ENCODE measurements at regions not wholly inside any gene's neighbourhood (a gene's known extent, or its start where the extent isn't known, plus 50 kb on each side); places are given as distances from the start of the nearest gene placed in this dataset.
"Not testable (repeated sequence)": the region's sequence is repeated elsewhere in the genome, so short reads cannot be mapped to it uniquely, and the experiment has no call there.

DNA sequence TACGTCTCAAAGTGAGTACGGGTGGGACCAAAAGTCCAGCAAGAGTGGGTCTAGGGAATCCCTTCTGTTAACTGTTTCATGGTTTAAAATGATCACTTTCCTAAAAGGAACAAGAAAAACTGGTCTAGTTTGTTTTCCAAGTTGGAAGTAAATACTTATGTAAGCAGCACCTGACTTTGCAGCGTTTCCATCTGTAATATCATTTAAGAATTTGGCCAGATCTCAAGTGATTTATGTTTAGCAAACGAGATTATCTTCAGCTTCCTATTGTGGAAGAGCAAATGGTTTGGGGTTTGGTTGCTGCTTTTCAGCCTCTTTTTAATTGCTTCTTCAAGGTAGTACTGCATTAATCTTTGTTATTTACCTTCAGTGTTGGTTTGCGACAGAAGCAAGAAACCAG, 50.4 kb downstream of the FHIP1A start:
- no peak for DNase-seq

DNA sequence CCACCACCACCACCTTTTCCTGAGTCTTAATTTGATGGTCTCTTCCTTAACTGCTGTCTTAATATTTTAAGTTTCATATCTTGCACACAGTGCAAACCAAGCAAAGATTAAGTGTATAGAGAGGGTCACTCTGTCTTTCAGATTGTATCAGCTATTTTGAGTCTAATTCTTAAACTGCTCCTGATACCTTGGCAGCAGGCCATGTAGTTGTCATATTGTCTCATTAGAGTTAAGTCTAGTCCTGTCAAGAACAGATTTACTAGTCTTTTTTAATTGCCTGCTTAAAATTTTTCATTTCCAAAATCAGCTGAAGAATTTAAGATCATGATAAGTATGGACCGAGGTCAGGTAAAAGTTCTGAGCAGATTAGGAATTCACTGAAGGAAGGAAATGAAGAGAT, 51.5 kb downstream of the FHIP1A start:
- DNase-seq: no peak

DNA sequence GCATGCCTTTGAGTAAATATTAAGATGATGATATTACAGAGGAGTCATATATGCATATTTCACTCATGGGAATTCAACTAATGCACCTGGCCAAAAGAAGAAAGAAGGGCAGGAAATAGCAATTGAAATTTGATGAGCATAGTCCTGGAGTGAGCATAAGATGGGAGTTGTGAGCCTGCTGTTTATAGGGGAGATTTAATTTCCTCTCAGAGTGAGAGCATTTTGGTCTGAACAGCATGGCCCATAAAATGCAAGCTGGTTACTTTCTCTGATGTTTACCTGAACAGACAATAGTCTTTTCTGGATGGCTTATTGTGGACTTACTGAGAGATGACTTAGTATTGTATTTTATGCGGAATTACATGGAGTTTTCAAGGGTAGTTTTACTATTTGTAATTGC, 53.6 kb downstream of the FHIP1A start:
- DNase-seq: no peak

DNA sequence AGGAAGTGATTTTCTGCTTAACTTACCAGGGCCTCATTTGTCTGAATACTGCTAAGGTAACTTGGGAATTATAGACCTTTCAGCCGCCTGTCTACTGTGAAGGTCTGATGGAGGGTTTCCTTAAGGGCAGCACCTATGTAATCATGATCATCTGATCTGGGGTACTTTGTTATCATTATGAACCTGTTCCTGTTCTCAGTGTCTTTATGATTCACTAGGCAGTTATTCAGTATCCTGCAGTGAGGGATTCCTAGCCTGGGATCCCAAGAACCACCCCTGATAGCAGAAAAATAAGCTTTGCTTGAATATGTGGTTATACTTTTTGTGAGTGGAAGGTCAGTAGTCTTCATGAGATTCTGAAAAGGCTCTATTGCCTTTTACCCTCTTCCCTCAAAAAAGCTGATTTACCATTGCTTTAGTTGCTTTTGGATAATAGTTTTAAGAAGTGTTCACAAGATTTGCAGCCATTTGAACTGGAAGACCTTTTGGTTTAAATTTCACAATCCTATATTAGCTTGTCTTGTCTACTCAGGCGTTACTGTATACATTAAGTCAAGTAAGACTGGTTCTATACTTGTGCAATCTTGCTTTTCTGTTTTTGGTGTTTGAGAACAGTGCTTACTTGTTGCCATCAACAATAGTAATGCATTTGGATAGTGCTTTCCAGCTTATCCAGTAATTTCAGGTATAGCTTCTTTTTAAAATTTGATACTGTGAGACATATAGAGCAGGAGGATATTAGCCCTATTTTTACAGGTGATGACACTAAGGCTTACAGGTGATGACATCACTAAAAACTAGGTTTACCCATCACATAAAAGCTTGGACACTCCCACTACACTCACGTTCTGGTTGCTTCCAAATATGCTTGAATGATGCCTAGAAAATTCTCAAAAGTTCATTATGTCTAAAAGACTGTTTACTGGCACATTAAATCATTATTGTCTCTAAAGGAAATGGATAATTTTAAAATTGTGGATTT, 60.0 kb downstream of the FHIP1A start:
- no peak for DNase-seq

DNA sequence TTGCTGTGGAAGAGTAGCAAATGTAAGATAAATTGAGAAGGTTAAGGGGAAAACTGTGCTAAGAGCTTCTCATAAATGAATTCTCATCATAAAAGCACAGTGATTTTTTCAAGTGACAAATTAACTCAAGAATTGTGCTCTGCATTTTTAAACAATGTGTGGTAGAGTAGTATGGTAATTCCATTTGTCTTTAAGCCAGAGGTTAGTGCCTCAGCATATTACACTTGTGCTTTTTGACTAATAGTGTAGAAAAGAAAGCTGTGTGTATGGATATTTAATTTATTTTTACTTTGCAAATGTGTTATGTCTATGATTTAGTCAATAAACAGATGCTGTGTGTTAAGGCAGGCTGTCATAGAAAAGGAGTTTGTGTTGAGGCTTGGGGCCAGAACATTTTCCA, 61.0 kb downstream of the FHIP1A start:
- no peak for DNase-seq

DNA sequence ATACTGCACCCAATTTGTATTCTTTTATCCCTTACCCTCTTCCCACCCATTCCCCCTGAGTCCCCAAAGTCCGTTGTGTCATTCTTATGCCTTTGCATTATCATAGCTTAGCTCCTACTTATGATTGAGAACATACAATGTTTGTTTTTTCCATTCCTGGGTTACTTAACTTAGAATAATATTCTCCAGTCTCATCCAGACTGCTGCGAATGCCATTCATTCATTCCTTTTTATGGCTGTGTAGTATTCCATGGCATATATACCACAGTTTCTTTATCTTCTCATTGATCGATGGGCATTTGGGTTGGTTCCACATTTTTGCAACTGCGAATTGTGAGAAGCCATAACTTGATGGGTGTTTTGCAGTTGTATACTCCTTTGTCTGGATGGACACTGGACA, 62.8 kb downstream of the FHIP1A start:
- DNase-seq: no peak

DNA sequence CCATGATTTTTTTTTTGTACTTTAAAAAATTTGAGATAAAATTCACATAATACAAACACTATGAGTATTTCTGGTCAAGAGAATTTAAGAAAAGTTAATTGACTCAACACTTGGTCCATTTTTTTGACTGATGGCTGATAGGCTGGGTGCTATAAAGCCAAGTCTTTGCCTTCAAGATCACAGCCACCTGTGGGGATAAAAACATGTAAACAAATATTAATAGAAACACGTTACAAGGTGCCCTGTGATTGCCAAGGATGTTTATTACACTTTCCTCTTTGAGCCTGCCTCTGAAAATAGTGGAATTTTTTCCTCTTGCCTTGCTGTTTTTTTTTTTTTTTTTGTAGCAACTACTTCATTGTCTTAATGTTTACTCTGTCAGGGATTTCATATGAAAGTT, 63.3 kb downstream of the FHIP1A start:
- no peak for DNase-seq

DNA sequence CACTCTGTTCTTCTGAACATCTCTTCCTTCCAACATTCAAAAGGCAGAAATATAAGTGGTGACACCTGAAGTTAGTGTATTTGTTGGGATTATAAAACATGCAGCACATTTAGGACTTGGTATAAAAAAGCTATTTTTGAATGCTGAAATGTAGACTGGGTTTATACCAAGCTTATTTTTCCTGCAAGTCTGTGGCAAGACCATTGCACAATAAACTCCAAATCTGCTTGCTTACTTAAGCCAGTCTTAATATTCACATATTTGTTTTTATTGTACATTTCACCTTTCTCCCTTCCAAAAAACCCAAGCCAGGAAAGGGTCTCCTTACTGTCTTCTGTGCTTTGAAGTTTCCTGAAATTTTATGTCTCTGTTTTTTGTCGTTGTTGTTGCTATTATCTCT, 63.7 kb downstream of the FHIP1A start:
- DNase-seq: no peak

DNA sequence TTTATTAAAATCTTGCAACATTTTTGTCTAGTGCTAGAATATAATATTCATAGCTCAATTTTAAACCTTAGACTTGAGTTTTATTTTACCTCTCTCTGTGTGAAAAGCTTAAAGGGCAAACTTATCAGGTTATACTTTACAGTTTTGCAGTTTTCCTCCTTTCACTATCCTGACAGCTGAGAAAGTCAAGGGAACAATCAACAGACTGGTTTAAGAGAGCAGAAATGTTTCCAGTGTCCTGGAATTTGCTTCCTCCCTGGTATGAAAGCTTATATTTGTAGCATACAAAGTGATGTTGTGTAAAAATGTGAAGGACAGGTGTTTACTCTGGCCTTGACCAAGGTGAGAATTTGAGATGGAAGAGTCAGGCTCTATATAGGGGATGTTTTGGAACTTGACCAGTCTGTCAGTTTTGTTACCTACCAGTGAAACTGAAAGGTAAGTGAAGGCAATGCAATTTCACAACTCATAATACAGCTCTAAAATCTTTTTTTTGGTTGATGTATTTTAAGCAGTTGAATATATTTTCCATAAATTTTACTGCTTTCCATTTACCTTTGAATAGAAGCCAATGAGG, 64.6 kb downstream of the FHIP1A start:
- DNase-seq: no peak

DNA sequence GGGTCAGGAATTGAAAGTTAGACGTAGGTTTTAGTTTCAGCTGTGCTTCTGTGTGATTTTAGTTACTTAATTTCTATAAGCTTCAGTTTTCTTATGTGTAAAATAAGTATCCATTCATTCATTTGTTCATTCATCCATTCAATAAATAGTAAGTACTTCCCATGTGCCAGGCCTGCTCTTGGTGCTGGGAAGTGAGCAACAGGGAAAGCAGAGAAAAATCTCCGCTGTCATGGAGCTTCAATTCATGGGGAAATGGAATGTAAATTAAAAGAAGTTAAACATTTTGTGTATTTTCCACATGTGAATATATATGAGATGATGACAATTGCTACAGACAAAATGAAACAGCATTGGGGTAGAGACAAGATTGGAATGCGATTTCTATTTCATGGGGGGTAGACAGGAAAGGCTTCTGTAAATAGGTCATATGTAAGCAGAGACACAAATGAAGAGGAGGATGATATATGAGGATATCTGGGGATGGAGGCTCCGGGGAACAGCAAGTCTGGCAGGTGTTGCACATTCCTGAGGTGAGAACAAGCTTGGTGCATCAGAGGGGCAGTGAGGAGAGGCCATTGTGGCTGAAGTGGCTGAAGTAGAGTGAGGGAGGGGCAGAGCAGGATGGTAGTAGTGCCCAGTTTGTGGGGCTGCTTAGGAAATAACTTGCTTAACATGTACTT, 66.2 kb downstream of the FHIP1A start:
- no peak for DNase-seq

DNA sequence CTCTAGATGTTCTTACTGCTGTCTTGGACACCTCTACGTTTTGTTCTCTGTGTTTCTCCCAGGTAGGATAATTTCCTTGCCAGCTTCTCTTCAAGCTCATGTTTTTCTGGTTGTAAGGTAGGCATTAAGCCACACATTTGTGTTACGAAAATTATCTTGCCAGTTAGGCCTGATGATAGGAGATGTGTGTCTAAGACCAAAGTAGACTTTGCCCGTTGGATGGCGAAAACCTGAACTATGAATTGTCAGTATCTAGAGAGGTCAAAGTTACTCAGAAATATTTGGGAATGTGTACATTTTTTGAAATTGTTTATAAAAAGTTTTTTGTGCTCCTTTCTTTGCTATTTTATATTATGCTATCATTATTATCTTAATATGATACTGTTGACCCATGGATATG, 72.8 kb downstream of the FHIP1A start:
- no peak for DNase-seq

DNA sequence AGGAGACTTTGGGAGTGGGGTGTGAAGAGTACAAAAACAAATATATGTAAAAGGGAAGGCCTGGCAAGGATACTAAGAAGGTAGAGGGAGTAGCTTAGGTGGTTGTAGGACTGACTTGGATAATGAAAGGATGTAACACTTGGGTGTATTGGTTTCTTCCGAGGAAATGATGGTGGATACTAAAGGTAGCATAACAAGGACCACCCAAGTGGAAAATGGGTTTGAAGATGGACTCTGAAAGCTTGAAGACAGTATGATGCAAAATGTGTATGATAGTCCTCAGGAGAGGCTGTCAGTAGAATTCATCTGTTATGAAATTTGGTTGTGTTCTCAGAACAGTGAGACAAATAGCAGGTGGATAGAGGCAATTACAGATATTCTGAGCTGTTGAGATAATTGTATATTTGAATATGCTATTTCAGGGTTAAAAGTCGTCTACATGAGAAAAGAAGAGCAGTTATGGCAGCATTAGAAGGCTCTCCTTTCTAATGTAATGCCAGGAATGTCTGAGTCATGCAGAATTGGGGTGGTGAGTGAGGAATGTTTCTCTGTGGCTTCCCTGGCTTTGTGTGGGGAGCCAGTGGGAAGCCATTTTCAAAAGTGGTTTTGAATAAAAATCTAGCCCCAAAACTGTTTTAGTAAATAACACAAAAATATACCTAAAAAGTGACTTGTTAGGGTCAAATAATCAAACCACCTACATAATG, 75.6 kb downstream of the FHIP1A start:
- peak; percentile 4 for DNase-seq

DNA sequence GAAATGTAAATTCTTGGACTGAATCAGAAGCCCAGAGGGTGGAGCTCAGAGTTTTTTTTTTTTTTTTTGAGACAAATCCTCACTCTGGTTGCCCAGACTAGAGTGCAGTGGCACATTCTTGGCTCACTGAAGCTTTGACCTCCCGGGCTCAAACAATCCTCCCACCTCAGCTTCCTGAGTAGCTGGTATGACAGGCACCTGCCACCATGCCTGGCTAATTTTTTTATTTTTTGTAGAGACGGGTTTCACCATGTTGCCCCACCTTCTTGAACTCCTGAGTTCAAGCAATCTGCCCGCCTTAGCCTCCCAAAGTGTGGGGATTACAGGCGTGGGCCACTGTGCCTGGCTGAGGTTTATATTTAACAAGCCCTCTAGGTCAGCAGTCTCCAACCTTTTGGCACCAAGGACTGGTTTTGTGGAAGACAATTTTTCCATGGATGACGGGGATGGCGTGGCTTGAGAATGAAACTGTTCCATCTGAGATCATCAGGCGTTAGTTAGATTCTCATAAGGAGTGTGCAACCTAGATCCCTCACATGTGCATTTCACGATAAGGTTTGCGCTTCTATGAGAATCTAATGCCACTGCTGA, 76.7 kb downstream of the FHIP1A start:
- no peak for DNase-seq

DNA sequence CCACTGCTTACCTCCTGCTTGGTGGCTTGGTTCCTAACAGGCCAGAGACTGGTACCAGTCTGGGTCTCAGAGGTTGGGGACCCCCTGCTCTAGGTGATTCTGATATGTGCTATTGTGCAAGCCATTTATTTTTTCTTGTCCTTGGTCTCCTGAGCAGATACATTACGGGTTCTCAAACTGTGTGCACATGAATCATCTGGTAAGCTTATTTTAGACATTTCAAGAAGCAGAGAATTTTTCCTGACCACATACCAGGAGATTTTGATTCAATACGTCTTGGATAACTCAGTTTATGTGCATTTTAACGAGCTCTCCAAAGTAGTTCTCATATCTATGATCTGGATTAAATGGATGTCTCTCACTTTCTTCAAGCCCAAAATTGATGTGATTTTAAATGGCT, 77.2 kb downstream of the FHIP1A start:
- DNase-seq: no peak

DNA sequence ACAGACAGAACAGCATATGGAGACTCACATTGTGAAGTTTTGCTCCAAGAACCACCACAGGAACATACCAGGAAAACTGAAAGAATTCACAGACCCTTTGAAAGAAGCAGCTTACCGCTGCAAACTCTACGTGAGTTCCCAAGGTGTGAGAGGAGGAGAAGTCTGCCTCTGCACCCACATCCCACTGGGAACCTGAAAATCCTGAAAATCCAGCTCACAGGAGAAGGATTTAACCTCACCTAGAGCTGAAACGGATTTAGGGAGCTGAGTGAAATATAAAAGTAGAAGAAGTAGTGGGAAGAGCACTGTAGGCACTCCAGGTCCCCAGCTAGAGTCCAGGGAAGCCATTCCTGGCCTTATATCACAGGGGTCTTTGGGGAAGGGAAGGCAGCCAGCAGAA, 80.0 kb downstream of the FHIP1A start:
- no peak for DNase-seq

DNA sequence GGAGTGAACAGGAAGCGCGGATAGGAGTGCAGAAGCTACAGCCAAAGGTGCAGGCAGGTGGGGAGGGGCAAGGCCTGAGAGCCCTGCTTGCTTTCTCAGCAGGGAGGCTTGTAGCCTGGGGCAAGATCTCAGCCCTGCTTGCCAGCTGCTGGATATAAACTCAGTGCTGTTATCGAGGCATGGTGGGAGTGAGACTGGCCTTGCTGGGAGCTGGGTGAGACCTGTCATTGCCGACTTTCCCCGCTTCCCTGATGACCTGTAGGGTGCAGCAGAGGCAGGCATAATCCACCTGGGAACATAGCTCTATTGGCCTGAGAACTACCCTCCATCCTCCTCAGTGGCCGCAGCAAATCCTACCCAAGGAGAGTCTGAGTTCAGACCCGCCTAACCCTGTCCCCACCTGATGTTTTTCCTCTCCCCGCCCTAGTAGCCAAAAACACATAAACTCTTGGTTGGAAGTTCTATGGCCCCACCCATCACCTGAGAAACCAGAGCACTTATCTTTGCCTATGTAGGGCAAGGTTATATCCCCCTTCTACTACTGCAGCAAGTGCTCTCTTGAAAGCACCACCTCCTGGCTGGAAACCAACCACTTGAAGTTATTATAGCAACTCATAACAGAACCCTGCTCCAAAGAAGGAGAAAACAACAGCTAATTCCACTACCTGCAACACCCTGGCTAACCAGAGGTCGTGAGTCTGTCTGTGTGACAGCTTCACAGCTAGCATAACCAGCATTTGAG, 80.7 kb downstream of the FHIP1A start:
- no peak for DNase-seq

DNA sequence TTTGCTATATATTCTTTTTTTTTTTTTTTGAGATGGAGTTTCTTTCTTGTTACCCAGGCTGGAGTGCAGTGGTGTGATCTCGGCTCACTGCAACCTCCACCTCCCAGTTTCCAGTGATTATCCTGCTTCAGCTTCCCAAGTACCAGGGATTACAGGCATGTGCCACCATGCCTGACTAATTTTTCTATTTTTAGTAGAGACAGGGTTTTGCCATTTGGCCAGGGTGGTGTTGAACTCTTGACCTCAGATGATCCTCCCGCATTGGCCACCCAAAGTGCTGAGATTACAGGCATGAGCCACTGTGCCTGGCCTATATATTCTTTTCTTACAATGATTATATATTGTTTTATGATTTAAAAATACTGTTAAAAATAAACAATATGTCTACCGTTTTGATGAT, 86.6 kb downstream of the FHIP1A start:
- not testable (repeated sequence) for DNase-seq

DNA sequence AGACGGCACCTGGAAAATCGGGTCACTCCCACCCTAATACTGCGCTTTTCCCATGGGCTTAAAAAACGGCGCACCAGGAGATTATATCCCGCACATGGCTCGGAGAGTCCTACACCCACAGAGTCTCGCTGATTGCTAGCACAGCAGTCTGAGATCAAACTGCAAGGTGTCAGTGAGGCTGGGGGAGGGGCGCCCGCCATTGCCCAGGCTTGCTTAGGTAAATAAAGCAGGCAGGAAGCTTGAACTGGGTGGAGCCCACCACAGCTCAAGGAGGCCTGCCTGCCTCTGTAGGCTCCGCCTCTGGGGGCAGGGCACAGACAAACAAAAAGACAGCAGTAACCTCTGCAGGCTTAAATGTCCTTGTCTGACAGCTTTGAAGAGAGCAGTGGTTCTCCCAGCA, 102.6 kb downstream of the FHIP1A start:
- DNase-seq: not testable (repeated sequence)

DNA sequence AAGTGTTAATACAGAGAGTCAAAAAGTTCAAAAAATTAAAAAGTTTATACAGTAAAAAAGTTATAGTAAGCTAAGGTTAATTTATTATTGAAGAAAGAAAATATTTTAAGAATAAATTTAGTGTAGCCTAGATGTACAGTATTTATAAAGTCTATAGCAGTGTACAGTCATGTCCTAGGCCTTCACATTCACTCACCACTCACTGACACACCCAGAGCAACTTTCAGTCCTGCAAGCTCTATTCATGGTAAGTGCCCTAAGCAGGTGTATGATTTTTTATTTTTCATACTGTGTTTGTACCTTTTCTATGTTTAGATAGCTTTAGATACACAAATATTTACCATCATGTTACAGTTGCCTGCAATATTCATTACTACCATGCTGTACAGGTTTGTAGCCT, 108.9 kb downstream of the FHIP1A start:
- DNase-seq: no peak

DNA sequence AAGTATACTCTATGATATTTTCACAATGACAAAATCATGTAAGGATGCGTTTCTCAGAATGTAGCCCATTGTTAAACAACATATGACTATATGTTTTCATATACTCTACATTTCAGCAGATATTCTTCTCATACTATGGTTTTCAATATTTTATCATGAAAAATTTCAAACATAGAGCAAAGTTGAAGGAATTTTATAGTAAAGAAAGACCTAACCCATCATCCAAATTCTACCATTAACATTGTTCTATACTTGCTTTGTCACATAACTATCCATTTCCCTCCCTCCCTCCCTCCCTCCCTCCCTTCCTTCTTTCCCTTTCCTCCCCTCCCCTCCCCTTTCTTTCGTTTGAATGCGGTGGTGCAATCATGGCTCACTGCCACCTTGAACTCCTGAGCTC, 109.4 kb downstream of the FHIP1A start:
- no peak for DNase-seq

DNA sequence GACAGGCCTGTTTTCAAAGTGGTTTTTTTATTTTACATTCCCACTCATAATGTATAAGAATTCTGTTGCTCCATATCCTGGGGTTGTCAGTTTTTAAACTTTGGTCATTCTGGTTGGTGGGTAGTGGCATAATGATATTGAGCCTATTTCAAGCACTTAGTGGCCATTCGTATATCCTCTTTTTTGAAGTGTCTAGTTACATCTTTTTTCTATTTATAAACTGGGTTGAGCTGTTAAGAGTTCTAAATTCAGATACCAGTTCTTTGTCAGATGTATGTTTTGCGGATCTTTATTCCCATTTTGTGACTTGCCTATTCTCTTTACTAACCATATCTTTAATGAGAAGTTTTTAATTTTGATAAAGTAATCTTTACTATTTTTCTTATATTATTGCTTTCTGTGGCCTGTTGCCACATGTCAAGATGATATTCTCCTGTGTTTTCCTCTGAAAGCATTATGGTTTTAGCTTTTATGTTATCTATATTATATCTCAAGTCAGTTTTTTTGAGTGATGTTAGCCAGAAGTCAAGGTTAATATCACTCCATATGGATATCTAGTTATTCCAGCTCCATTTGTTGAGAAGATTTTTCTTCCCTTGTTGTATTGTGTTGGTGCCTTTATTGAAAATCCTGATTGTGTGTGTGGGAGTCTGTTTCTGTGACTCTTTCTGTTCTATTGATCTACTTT, 110.9 kb downstream of the FHIP1A start:
- no peak for DNase-seq

Measured in T1000 (cell line).